Transverse colon (tissue), 4 donors: ENCODE measurements at regions not wholly inside any gene's neighbourhood (a gene's known extent, or its start where the extent isn't known, plus 50 kb on each side); places are given as distances from the start of the nearest gene placed in this dataset.

ENCODE experiments used
- POLR2AphosphoS5 ChIP-seq, 3 donors: sonication (generic); formaldehyde crosslinking; IDR thresholded peaks; one replicate each; pipeline ENCODE4 v1.6.1; 2016; ENCODE audit warnings: antibody characterized with exemption in 3 of 3
- TF ChIP-seq, protein P1 (sequence below), 5 experiments: fragments of 200-600 bp in 3 of 5; fragments of 450-650 bp in 2 of 5; sonication (generic) in 3 of 5; IDR thresholded peaks; 1 replicate in 2 of 5; 2 replicates in 3 of 5; pipeline ENCODE4 v1.5.1; 2016 to 2017; ENCODE audit warnings: antibody characterized with exemption in 5 of 5, inconsistent platforms in 3 of 5, mild to moderate bottlenecking in 2 of 5, moderate library complexity in 1 of 5

- TF ChIP-seq, protein P1, sequence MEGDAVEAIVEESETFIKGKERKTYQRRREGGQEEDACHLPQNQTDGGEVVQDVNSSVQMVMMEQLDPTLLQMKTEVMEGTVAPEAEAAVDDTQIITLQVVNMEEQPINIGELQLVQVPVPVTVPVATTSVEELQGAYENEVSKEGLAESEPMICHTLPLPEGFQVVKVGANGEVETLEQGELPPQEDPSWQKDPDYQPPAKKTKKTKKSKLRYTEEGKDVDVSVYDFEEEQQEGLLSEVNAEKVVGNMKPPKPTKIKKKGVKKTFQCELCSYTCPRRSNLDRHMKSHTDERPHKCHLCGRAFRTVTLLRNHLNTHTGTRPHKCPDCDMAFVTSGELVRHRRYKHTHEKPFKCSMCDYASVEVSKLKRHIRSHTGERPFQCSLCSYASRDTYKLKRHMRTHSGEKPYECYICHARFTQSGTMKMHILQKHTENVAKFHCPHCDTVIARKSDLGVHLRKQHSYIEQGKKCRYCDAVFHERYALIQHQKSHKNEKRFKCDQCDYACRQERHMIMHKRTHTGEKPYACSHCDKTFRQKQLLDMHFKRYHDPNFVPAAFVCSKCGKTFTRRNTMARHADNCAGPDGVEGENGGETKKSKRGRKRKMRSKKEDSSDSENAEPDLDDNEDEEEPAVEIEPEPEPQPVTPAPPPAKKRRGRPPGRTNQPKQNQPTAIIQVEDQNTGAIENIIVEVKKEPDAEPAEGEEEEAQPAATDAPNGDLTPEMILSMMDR (IDR thresholded peaks at IDR 0.05), result no peak
- TF ChIP-seq POLR2AphosphoS5 (IDR thresholded peaks at IDR 0.05), result peak in 1 of 3 donors; percentile 10
Measured at GRCh38 chr10:109743146-109743545, 180.2 kb downstream of the XPNPEP1 start.
